HCT116 (cell line): ENCODE measurements at regions not wholly inside any gene's neighbourhood (a gene's known extent, or its start where the extent isn't known, plus 50 kb on each side); places are given as distances from the start of the nearest gene placed in this dataset.

Experiments
- ATAC-seq: fragments of 200-7000 bp; cut with Tn5 transposase; 2 replicates; pipeline ENCODE4 v1.9.1; 2020; ENCODE audit warnings: mild to moderate bottlenecking, moderate library complexity
- BruUV-seq: library from RNA; stranded (reverse); fragments of 400-500 nt; replicated peaks from 2 replicates; lab custom pipeline; 2021; lab: Mats Ljungman, UMichigan
- CTCF ChIA-PET: fragments of 300-600 bp; sonication (Branson Sonifier 250); formaldehyde crosslinking; loops from one replicate; lab custom pipeline; 2021; ENCODE audit warnings: antibody characterized with exemption; lab: Charles Lee
- POLR2A ChIA-PET: fragments of 300-600, 350-600 bp; sonication (Branson Sonifier 250); formaldehyde crosslinking; loops from one replicate; lab custom pipeline; 2021; ENCODE audit warnings: antibody characterized with exemption; lab: Charles Lee
- RAD21 ChIA-PET, 2 experiments: fragments of 300-600 bp; sonication (Branson Sonifier 250); formaldehyde crosslinking; loops; one replicate each; lab custom pipeline; 2023; ENCODE audit warnings: low total read pairs in 2 of 2; ENCODE audit not compliant: uncharacterized antibody in 2 of 2, unreplicated experiment in 2 of 2, low non-redundant PET in 1 of 2; lab: Charles Lee
- DNase-seq: peaks from one replicate; pipeline ENCODE4 v3.0.0-alpha.2; 2010; ENCODE audit warnings: low read depth, low spot score
- H2AFZ ChIP-seq: fragments of 200-600 bp; shearing (Covaris generic), sonication (generic); 2 replicates; pipeline ENCODE4 v1.6.1; 2017; ENCODE audit warnings: low read depth, mixed run types, mixed read lengths, antibody characterized with exemption, low read length; ENCODE audit not compliant: poor library complexity, severe bottlenecking
- H3K27ac ChIP-seq: 2 replicates; pipeline ENCODE4 v1.5.1; 2012; ENCODE audit warnings: low read depth, low read length
- H3K27me3 ChIP-seq: fragments of 200-600 bp; sonication (generic); 2 replicates; pipeline ENCODE4 v1.6.1; 2016; ENCODE audit warnings: mixed run types, low read length, mixed read lengths; ENCODE audit not compliant: insufficient read depth
- H3K36me3 ChIP-seq, 2 experiments: fragments of 200-500 bp in 1 of 2; fragments of 200-600 bp in 1 of 2; sonication (Bioruptor generic) in 1 of 2; sonication (generic) in 1 of 2; 2 replicates each; pipeline versions ENCODE4 v1.5.1 to v1.6.1; 2014 to 2016; ENCODE audit warnings: low read length in 2 of 2, inconsistent platforms in 1 of 2, mixed read lengths in 1 of 2, mixed run types in 1 of 2; ENCODE audit not compliant: insufficient read depth in 2 of 2, control insufficient read depth in 1 of 2
- H3K4me1 ChIP-seq, 2 experiments: fragments of 200-600 bp in 1 of 2; sonication (generic) in 1 of 2; 2 replicates each; pipeline versions ENCODE4 v1.5.1 to v1.6.1; 2012 to 2017; ENCODE audit warnings: low read length in 2 of 2, inconsistent platforms in 1 of 2, mild to moderate bottlenecking in 1 of 2, mixed read lengths in 1 of 2, mixed run types in 1 of 2, moderate library complexity in 1 of 2; ENCODE audit not compliant: insufficient read depth in 2 of 2, control insufficient read depth in 1 of 2
- H3K4me2 ChIP-seq: fragments of 200-600 bp; sonication (generic); 2 replicates; pipeline ENCODE4 v1.6.1; 2017; ENCODE audit warnings: mixed run types, low read length, mixed read lengths
- H3K4me3 ChIP-seq, 2 experiments: fragments of 200-600 bp in 1 of 2; sonication (generic) in 1 of 2; replicated peaks in 1 of 2; 2 replicates each; pipeline ENCODE4 v1.5.1; 2011 to 2016; ENCODE audit warnings: low read length in 2 of 2, control low read depth in 1 of 2, low read depth in 1 of 2, mild to moderate bottlenecking in 1 of 2, mixed read lengths in 1 of 2, mixed run types in 1 of 2
- H3K79me2 ChIP-seq: fragments of 200-600 bp; sonication (generic); 2 replicates; pipeline ENCODE4 v1.6.1; 2017; ENCODE audit warnings: mild to moderate bottlenecking, mixed run types, low read length, moderate library complexity, mixed read lengths; ENCODE audit not compliant: insufficient read depth
- H3K9ac ChIP-seq: fragments of 200-600 bp; sonication (generic); 2 replicates; pipeline ENCODE4 v1.6.1; 2016; ENCODE audit warnings: low read length, mixed read lengths
- H3K9me2 ChIP-seq: fragments of 200-600 bp; sonication (generic), shearing (Covaris generic); 2 replicates; pipeline ENCODE4 v1.6.1; 2017; ENCODE audit warnings: mixed run types, mild to moderate bottlenecking, moderate library complexity; ENCODE audit not compliant: insufficient read depth
- H3K9me3 ChIP-seq, 2 experiments: fragments of 200-500 bp in 1 of 2; fragments of 200-600 bp in 1 of 2; sonication (Bioruptor generic) in 1 of 2; sonication (generic) in 1 of 2; 2 replicates each; pipeline ENCODE4 v1.6.1; 2014 to 2017; ENCODE audit warnings: low read length in 2 of 2, mixed read lengths in 2 of 2, inconsistent platforms in 1 of 2, low read depth in 1 of 2, mild to moderate bottlenecking in 1 of 2, mixed run types in 1 of 2, moderate library complexity in 1 of 2; ENCODE audit not compliant: control insufficient read depth in 1 of 2, insufficient read depth in 1 of 2
- H4K20me1 ChIP-seq: fragments of 200-600 bp; sonication (generic), shearing (Covaris generic); 2 replicates; pipeline ENCODE4 v1.6.1; 2017; ENCODE audit warnings: mixed run types, mild to moderate bottlenecking, moderate library complexity; ENCODE audit not compliant: insufficient read depth
- EGR1 ChIP-seq: IDR thresholded peaks from 2 replicates; pipeline ENCODE4 v1.6.1; 2012; ENCODE audit warnings: low read depth
- EZH2phosphoT487 ChIP-seq: fragments of 200-600 bp; IDR thresholded peaks from 2 replicates; pipeline ENCODE4 v1.6.1; 2018; ENCODE audit warnings: antibody characterized with exemption, borderline replicate concordance
- REST ChIP-seq: IDR thresholded peaks from 2 replicates; pipeline ENCODE4 v1.6.1; 2012; ENCODE audit warnings: low read depth
- TCF7L2 ChIP-seq: IDR thresholded peaks from 2 replicates; pipeline ENCODE4 v1.7.0; 2011; ENCODE audit warnings: borderline replicate concordance, inconsistent platforms; ENCODE audit not compliant: insufficient read depth, insufficient read length; ENCODE audit errors: extremely low read depth
- ZBTB33 ChIP-seq: IDR thresholded peaks from 2 replicates; pipeline ENCODE4 v1.6.1; 2011; ENCODE audit warnings: mild to moderate bottlenecking, low read length, moderate library complexity; ENCODE audit not compliant: insufficient replicate concordance; ENCODE audit errors: extremely low read depth
- intact Hi-C: fragments of 100-400 bp; cut with micrococcal nuclease; formaldehyde crosslinking; loops from 2 replicates; pipeline ENCODE4 v1.10.0; 2022

- ChIA-PET RAD21 (no interaction called here), CTCF (no interaction called here), POLR2A (no interaction called here)
- DNase-seq (no peak), ATAC-seq (no peak)
- Histone ChIP-seq H3K27ac (no peak overlapping the region), H2AFZ (no peak overlapping the region), H3K27me3 (no peaks in the 10 kb centered on the region), H3K9me3 (no peaks in the 10 kb centered on the region), H4K20me1 (no peaks in the 10 kb centered on the region), H3K36me3 (no peaks in the 10 kb centered on the region), H3K4me2 (no peak overlapping the region), H3K4me3 (no peak overlapping the region), H3K9me2 (no peaks in the 10 kb centered on the region), H3K79me2 (no peaks in the 10 kb centered on the region), H3K9ac (no peak overlapping the region), H3K4me1 (no peaks in the 10 kb centered on the region)
- intact Hi-C loops = no loop called here
- no TSS peak for BruUV-seq
- TF ChIP-seq EGR1 = no peak
- TF ChIP-seq ZBTB33 = no peak
- TF ChIP-seq TCF7L2 = no peak
Observed at GRCh38 chrX:149267878-149268813, 237.0 kb downstream of the IDS start.

- no peak for TF ChIP-seq EZH2phosphoT487
- TF ChIP-seq REST = no peak
- ChIA-PET CTCF (no interaction called here), RAD21 (no interaction called here), POLR2A (no interaction called here)
- no peaks in the 10 kb centered on the region for H3K27me3 ChIP-seq
- H3K9me2 ChIP-seq = no peaks in the 10 kb centered on the region
- H3K4me3 ChIP-seq = no peak overlapping the region
- no peaks in the 10 kb centered on the region for H3K4me1 ChIP-seq
- no peaks in the 10 kb centered on the region for H3K9me3 ChIP-seq
- no TSS peak for BruUV-seq
- DNase-seq (no peak), ATAC-seq (no peak)
- no peaks in the 10 kb centered on the region for H3K36me3 ChIP-seq
- H3K4me2 ChIP-seq = no peak overlapping the region
- no peaks in the 10 kb centered on the region for H4K20me1 ChIP-seq
- H3K27ac ChIP-seq = no peak overlapping the region
- intact Hi-C loops = no loop called here
- no peak overlapping the region for H2AFZ ChIP-seq
- H3K9ac ChIP-seq = no peak overlapping the region
- H3K79me2 ChIP-seq = no peaks in the 10 kb centered on the region
Observed at GRCh38 chrX:149262086-149262485, 243.0 kb downstream of the IDS start.
